HG02938 (cell line): ENCODE measurements at regions not wholly inside any gene's neighbourhood (a gene's known extent, or its start where the extent isn't known, plus 50 kb on each side); places are given as distances from the start of the nearest gene placed in this dataset.

Experiments used
- ATAC-seq: cut with Tn5 transposase; IDR thresholded peaks from one replicate; pipeline ENCODE4 v1.9.1; 2021; ENCODE audit warnings: mild to moderate bottlenecking, moderate library complexity; ENCODE audit not compliant: unreplicated experiment

- no peak for ATAC-seq
Observed at GRCh38 chr2:62447411-62447810, 58.6 kb downstream of the TMEM17 start.

DNA sequence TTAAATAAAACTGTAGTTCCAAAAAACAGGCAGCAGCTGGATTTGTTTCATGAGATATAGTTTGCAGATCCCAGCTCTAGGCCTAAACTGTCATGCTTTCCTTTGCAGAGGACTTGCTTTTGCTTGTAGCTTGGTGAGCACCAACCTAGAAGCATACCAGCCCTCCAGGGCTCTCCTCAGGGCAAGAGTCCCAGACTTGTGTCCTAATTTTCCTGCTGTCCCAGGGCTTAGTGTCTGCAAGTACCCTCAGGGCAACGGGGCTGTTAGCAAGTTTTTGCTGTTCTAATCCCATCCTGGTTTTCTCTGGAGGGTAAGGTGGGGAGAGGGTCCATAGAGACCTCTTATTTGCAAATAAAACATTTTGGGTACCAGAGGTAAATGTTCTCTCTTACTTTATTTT lies 59.5 kb downstream of the TMEM17 start:
- ATAC-seq, result no peak

DNA sequence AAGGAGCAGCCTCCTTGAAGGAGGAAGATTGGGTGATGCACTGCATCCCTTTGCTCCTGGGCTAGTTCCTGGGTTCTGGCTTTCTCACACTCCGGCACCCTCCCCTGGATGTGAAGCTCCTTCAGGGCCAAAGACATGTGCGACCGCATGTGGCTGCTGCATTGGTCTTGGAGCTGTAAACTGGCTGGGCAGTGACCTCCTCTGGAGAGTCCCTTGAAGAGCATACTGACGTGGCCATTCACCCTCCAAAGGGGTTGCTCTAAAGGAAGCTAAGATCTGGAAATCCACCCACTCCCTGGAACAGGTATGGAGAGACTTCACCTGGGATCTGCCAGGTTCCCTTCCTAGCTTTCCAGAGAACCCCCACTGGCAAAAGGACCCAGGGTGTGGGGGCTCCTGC lies 62.1 kb downstream of the TMEM17 start:
- ATAC-seq, result no peak

GRCh38 chr2:62443471-62443870 lies 62.5 kb downstream of the TMEM17 start:
- ATAC-seq, result no peak

DNA sequence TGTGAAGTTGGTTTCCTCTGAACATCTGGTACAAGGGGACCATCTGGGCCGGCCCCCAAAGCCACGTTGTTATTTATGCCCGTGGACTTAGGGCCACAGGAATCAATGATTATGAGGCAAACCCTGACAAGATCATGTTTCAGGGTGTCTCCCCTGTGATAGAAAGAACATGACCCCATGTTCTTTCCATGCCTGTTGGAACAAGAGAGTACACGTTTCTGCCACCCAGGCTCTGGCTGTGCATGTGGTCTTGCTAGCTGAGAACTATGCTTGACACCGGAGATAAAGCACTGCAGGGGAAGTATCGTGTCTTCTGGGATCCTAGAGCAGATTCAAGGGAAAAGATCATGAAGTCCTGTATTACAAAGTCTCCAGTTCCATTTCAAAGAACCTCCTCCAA lies 64.2 kb downstream of the TMEM17 start:
- ATAC-seq, result no peak

DNA sequence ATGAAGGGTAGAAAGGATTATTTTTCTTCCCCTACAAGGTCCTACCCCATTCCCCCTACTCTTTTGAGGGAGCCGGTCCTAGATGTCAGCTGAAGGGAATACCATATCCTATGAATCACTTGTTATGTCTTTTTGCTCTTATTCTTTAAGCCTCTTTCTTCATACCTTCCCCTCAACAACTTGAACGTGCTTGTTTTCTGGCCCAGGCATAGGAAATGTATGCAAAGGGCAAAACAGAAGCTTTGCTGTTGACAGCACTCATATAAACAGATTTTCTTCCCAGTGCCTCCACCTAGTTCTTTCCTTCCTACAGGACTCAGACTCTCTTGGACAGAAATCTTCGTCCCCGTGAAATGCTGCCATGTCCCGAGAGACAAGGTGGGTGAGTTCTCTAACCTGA lies 64.6 kb downstream of the TMEM17 start:
- ATAC-seq, result no peak

DNA sequence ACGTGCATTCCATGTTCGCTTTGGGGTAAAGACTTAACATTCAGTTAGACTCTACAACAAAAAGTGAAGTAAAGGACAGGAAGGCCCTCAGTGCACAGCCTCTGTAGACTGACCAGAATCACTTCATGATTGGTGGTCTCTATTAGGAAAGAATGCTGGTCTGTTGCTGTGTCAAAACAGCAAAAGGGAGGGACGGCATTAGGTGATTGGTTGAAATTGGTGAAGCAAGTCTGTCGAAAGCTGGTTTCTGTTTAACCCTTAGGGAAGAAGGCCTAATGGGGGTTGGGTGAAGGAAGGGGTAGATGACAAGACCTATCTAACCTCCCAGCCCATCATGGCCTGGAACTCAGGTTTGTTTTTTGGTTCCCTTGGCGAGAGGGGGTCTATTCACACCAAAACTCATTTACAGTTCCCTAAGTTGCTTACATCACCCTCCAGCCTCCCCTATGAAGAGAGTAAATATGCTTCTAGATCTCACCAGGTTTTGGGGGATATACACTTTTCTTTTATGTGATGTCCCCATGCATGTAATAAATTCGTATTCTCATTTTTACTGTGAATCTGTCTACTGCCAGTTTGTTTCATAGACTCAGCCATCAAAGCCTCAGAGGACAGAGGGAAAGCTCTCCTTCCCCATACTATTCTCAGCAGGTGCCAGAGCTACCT lies 65.6 kb downstream of the TMEM17 start:
- ATAC-seq, result no peak

GRCh38 chr2:62439425-62439824 lies 66.6 kb downstream of the TMEM17 start:
- ATAC-seq, result no peak

GRCh38 chr2:62437785-62438184 lies 68.2 kb downstream of the TMEM17 start:
- no peak for ATAC-seq

GRCh38 chr2:62435720-62436119 lies 70.3 kb downstream of the TMEM17 start:
- peak; percentile 90 for ATAC-seq

DNA sequence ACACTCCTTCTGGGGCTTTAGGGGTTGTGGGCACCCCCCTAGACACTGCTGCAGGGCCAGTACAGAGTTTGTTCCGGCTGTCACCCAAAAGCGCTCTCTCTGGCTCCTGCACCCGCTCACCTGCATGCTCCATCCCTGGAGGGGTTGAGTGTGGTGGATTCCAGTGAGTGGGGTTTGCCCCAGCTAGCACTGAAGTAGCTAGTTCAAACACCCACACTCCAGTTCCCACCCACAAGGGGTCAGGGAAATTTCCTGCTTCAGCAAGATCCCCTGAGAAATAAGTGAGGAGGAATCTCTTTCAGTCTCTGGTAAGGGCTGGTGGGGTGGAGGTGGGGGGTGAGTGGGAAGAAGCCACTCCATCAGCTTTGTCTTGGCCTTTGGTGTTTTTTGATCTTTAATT lies 73.6 kb downstream of the TMEM17 start:
- no peak for ATAC-seq

DNA sequence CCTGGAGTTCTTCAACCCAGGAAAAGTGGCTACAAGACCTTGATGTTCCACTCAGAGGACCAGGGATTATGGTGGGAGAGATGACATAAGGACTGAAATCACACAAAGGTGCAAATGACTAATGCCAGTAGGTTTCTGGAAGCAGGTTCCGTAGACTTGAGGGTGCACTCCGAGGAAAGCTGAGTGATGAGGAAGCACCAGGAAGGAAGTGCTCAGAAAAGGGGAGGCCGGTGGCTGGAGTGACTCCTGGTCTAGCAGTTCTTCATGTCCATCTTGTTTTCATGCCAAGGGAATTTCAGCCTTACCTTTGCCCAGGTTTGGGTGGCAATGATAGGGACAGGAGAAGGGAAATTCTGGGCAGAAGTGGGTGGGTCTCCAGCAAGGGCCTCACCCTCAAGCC lies 74.5 kb downstream of the TMEM17 start:
- no peak for ATAC-seq

DNA sequence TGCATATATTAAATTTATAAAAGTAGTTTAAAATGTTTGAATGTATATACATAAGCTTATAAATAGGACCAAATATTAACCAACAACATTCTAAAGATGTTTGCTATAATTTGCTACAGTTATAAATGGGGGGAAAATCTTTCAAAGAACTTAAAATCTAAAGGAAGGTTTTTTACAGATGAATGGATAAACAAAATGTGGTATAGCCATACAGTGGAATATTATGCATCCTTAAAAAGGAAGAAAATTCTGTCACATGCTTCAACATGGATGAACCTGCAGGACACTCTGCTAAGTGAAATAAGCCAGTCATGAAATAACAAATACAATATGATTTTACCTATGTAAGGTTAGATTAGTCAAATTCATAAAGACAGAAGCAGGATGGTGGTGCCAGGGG lies 75.8 kb downstream of the TMEM17 start:
- ATAC-seq, result no peak

- ATAC-seq, result no peak
Observed at GRCh38 chr2:62427146-62427545, 78.8 kb downstream of the TMEM17 start.

GRCh38 chr2:62426154-62426912 lies 79.7 kb downstream of the TMEM17 start:
- no peak for ATAC-seq

GRCh38 chr2:62425684-62426083 lies 80.3 kb downstream of the TMEM17 start:
- ATAC-seq, result no peak

GRCh38 chr2:62424899-62425298 lies 81.1 kb downstream of the TMEM17 start:
- no peak for ATAC-seq

DNA sequence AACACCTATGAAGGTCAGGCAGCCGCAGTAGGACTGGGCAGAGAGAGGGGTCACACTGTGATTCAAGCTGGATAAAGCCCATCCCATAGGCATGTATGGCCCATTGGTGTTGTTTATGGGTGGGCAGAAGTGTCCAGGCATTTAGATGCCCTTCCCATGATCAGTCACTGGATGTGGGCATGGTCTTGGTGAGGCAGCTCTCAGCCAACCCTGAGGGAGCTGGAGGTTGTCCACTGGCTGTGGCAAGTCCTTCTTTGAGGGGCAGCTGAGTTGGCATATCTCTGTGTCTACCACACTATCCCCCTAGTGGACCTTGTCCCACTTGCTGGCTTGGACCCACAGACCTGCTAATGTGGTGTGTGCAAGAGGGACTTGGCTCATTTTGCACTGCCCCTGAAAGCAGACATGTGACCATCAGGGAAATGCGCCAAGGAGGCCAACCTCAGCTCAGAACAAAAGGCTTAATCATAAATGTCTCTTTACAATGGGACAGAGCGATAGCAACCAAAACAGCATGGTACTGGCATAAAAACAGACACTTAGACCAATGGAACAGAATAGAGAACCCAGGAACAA lies 82.0 kb downstream of the TMEM17 start:
- ATAC-seq, result no peak

- no peak for ATAC-seq
Observed at GRCh38 chr2:62423235-62423634, 82.8 kb downstream of the TMEM17 start.

- ATAC-seq, result no peak
Observed at GRCh38 chr2:62415518-62415917, 90.5 kb downstream of the TMEM17 start.

GRCh38 chr2:62415019-62415431 lies 91.0 kb downstream of the TMEM17 start:
- ATAC-seq, result peak; percentile 83

DNA sequence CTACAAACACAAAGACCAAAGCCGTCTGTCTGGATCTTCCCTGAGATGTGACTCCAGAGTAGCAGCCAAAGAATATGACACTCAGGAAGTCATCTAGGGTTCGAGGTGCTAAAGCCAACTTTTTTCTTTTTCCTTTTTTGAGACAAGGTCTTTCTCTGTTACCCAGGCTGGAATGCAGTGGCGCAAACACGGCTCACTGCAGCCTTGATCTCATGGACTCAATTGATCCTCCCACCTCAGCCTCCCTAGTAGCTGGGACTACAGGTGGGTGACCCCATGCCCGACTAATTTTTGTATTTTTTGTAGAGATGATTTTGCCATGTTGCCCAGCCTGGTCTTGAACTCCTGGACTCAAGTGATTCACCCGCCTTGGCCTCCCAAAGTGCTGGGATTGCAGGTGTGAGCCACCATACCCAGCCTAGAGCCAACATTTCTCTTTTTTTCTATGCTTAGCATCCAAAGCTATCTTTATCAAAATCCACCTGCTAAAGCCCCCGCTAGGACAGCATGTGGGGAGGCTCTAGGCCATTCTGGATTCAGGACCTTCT lies 92.8 kb downstream of the TMEM17 start:
- ATAC-seq, result no peak
